Endothelial cell (in vitro differentiated cells): ENCODE measurements at regions not wholly inside any gene's neighbourhood (a gene's known extent, or its start where the extent isn't known, plus 50 kb on each side); places are given as distances from the start of the nearest gene placed in this dataset.

ENCODE experiments used
- DNase-seq: peaks from one replicate; pipeline ENCODE4 v3.0.0; 2021; ENCODE audit warnings: low spot score
- H3K27ac Mint-ChIP-seq: one replicate; pipeline ENCODE4 v1.8.0; 2021; ENCODE audit warnings: mixed read lengths, inconsistent platforms; ENCODE audit not compliant: unreplicated experiment
- H3K27me3 Mint-ChIP-seq: one replicate; pipeline ENCODE4 v1.8.0; 2021; ENCODE audit warnings: mild to moderate bottlenecking, moderate library complexity, mixed read lengths, inconsistent platforms; ENCODE audit not compliant: unreplicated experiment
- H3K36me3 Mint-ChIP-seq: one replicate; pipeline ENCODE4 v1.8.0; 2021; ENCODE audit warnings: mild to moderate bottlenecking, low read depth, mixed read lengths, inconsistent platforms; ENCODE audit not compliant: unreplicated experiment
- H3K4me1 Mint-ChIP-seq: one replicate; pipeline ENCODE4 v1.8.0; 2021; ENCODE audit warnings: mild to moderate bottlenecking, mixed read lengths, inconsistent platforms; ENCODE audit not compliant: unreplicated experiment
- H3K4me3 Mint-ChIP-seq: one replicate; pipeline ENCODE4 v1.8.0; 2021; ENCODE audit warnings: mild to moderate bottlenecking, mixed read lengths, inconsistent platforms; ENCODE audit not compliant: unreplicated experiment
- H3K9me3 Mint-ChIP-seq: one replicate; pipeline ENCODE4 v1.8.0; 2021; ENCODE audit warnings: mixed read lengths, inconsistent platforms; ENCODE audit not compliant: unreplicated experiment
- TF ChIP-seq, protein P1 (sequence below): fragments of 200-600 bp; sonication (generic); IDR thresholded peaks from one replicate; pipeline ENCODE4 v1.5.0; 2021; ENCODE audit warnings: antibody characterized with exemption; ENCODE audit not compliant: unreplicated experiment

DNA sequence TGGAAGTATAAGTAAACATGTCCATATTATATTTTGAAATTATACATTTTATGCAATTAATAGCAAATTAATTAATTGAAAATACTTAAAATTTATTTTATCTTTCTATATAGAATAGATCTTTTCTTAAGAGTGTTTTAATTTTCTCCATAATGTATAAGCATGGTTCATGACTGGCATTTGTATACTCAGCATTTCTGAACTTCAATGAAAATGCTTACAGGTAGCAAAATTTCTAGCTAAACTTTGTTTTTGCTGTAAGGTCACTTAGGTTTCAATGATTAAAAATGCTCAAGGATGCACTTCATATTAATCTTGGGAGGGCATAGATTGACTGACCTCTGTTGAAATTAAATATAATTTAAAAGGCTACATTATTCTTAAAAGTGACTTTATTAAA, 1108.1 kb downstream of the BRINP3 start:
- H3K27me3 Mint-ChIP-seq, result no peaks in the 10 kb centered on the region
- DNase-seq, result no peak
- H3K4me3 Mint-ChIP-seq, result no peak overlapping the region
- no peak overlapping the region for H3K27ac Mint-ChIP-seq
- H3K4me1 Mint-ChIP-seq, result no peaks in the 10 kb centered on the region
- H3K9me3 Mint-ChIP-seq, result no peaks in the 10 kb centered on the region
- TF ChIP-seq, protein P1, sequence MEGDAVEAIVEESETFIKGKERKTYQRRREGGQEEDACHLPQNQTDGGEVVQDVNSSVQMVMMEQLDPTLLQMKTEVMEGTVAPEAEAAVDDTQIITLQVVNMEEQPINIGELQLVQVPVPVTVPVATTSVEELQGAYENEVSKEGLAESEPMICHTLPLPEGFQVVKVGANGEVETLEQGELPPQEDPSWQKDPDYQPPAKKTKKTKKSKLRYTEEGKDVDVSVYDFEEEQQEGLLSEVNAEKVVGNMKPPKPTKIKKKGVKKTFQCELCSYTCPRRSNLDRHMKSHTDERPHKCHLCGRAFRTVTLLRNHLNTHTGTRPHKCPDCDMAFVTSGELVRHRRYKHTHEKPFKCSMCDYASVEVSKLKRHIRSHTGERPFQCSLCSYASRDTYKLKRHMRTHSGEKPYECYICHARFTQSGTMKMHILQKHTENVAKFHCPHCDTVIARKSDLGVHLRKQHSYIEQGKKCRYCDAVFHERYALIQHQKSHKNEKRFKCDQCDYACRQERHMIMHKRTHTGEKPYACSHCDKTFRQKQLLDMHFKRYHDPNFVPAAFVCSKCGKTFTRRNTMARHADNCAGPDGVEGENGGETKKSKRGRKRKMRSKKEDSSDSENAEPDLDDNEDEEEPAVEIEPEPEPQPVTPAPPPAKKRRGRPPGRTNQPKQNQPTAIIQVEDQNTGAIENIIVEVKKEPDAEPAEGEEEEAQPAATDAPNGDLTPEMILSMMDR, result no peak
- no peaks in the 10 kb centered on the region for H3K36me3 Mint-ChIP-seq

DNA sequence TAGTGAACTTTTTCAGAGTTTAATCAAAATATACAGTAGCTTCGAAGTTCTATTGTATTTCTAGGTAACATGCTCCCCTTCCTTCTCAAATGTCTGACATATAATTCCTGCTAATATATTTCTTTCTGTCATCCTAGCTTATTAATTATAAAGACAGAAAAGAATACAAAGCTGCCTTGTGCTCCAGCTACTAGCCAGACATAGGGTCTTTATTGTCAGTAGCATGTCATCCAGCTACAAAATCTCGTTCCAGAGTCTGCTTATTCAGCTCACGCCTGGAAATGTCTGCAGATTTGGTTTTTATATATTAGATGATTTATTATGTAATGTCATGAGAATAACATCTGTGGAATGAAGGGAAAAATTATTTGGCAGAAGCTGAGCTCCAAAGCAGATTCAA, 1102.8 kb downstream of the BRINP3 start:
- Mint-ChIP-seq H3K27ac (no peak overlapping the region), H3K9me3 (no peaks in the 10 kb centered on the region), H3K4me1 (no peaks in the 10 kb centered on the region), H3K4me3 (no peak overlapping the region), H3K27me3 (no peaks in the 10 kb centered on the region), H3K36me3 (no peaks in the 10 kb centered on the region)
- DNase-seq, result no peak
- TF ChIP-seq, protein P1, result no peak

DNA sequence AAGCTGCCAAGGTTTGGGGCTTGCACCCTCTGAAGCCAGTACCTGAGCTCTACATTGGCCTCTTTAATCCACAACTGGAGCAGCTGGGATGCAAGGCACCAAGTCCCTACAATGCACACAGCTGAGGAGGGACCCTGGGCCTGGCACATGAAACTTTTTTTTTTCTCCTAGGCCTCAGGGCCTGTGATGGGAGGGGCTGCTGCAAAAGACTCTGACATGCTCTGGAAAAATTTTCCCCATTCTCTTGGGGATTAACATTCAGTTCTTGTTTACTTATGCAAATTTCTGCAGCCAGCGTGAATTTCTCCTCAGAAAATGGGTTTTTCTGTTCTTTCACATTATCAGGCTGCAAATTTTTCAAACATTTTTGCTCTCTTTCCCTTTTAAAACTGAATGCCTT, 1072.2 kb downstream of the BRINP3 start:
- Mint-ChIP-seq H3K27ac (no peak overlapping the region), H3K9me3 (no peaks in the 10 kb centered on the region), H3K36me3 (no peaks in the 10 kb centered on the region), H3K4me3 (no peak overlapping the region), H3K27me3 (no peaks in the 10 kb centered on the region), H3K4me1 (no peaks in the 10 kb centered on the region)
- TF ChIP-seq, protein P1, result no peak
- DNase-seq, result no peak

DNA sequence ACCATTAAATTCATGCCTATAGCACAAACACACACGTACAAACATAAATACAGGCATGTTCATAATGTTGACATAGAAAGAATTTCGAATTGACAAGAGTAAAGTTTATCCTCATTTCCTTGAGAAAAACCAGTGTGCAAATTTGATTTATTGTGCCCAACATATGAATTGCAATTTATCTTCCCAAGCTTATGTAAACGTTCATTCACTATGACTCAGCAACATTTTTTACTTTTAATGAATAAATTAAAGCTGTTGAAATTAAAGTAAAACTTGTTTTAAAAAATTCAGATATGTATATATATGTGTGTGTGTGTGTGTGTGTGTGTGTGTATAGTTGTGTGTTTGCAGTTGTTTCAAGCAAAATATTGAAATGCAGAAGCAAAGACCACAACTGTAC, 1067.9 kb downstream of the BRINP3 start:
- DNase-seq, result no peak
- peaks cover 3% of the 10 kb centered on the region for H3K27me3 Mint-ChIP-seq
- TF ChIP-seq, protein P1, result no peak
- no peaks in the 10 kb centered on the region for H3K36me3 Mint-ChIP-seq
- no peak overlapping the region for H3K27ac Mint-ChIP-seq
- H3K9me3 Mint-ChIP-seq, result no peaks in the 10 kb centered on the region
- no peak overlapping the region for H3K4me3 Mint-ChIP-seq
- H3K4me1 Mint-ChIP-seq, result no peaks in the 10 kb centered on the region

DNA sequence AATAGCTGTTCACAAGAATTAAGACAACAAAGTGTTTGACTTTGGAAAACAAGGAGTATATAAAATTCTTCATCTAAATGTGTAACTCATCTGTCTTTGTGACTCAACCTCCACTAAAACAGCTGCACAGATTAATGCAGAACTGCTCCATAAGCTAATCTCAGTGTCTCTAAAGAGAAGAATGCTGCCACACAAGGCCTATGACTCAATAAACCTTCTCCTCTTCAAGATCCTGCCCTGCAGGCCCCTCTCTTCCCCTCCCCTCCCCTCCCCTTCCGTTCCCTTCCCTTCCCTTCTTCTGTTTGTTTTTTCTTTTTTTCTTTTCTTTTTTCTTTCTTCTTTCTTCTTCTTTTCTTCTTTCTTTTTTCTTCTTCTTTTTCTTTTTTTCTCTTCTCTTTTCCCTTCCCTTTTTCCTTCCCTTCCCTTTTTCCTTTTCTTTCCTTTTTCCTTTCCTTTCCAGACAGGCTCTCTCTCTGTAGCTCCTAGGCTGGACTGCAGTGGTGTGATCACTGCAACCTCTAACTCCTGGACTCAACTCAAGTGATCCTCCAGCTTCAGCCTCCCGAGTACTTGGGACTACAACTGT, 1052.8 kb downstream of the BRINP3 start:
- no peak overlapping the region for H3K4me3 Mint-ChIP-seq
- no peaks in the 10 kb centered on the region for H3K9me3 Mint-ChIP-seq
- no peaks in the 10 kb centered on the region for H3K4me1 Mint-ChIP-seq
- no peaks in the 10 kb centered on the region for H3K27me3 Mint-ChIP-seq
- no peaks in the 10 kb centered on the region for H3K36me3 Mint-ChIP-seq
- TF ChIP-seq, protein P1, result no peak
- no peak overlapping the region for H3K27ac Mint-ChIP-seq
- no peak for DNase-seq
